Endothelial cell (in vitro differentiated cells): ENCODE measurements at regions not wholly inside any gene's neighbourhood (a gene's known extent, or its start where the extent isn't known, plus 50 kb on each side); places are given as distances from the start of the nearest gene placed in this dataset.

Experiments
- DNase-seq: peaks from one replicate; pipeline ENCODE4 v3.0.0; 2021; ENCODE audit warnings: low spot score
- H3K27ac Mint-ChIP-seq: one replicate; pipeline ENCODE4 v1.8.0; 2021; ENCODE audit warnings: mixed read lengths, inconsistent platforms; ENCODE audit not compliant: unreplicated experiment
- H3K27me3 Mint-ChIP-seq: one replicate; pipeline ENCODE4 v1.8.0; 2021; ENCODE audit warnings: mild to moderate bottlenecking, moderate library complexity, mixed read lengths, inconsistent platforms; ENCODE audit not compliant: unreplicated experiment
- H3K36me3 Mint-ChIP-seq: one replicate; pipeline ENCODE4 v1.8.0; 2021; ENCODE audit warnings: mild to moderate bottlenecking, low read depth, mixed read lengths, inconsistent platforms; ENCODE audit not compliant: unreplicated experiment
- H3K4me1 Mint-ChIP-seq: one replicate; pipeline ENCODE4 v1.8.0; 2021; ENCODE audit warnings: mild to moderate bottlenecking, mixed read lengths, inconsistent platforms; ENCODE audit not compliant: unreplicated experiment
- H3K4me3 Mint-ChIP-seq: one replicate; pipeline ENCODE4 v1.8.0; 2021; ENCODE audit warnings: mild to moderate bottlenecking, mixed read lengths, inconsistent platforms; ENCODE audit not compliant: unreplicated experiment
- H3K9me3 Mint-ChIP-seq: one replicate; pipeline ENCODE4 v1.8.0; 2021; ENCODE audit warnings: mixed read lengths, inconsistent platforms; ENCODE audit not compliant: unreplicated experiment
- CTCF ChIP-seq: fragments of 200-600 bp; sonication (generic); IDR thresholded peaks from one replicate; pipeline ENCODE4 v1.5.0; 2021; ENCODE audit warnings: antibody characterized with exemption; ENCODE audit not compliant: unreplicated experiment

GRCh38 chr1:187948170-187948794 lies 1119.5 kb downstream of the PLA2G4A start:
- no peak for DNase-seq
- H3K27me3 Mint-ChIP-seq = no peaks in the 10 kb centered on the region
- peaks cover 7% of the 10 kb centered on the region for H3K36me3 Mint-ChIP-seq
- no peaks in the 10 kb centered on the region for H3K4me1 Mint-ChIP-seq
- H3K9me3 Mint-ChIP-seq = peaks cover 7% of the 10 kb centered on the region
- TF ChIP-seq CTCF = no peak
- H3K4me3 Mint-ChIP-seq = no peak overlapping the region
- H3K27ac Mint-ChIP-seq = no peak overlapping the region

- peaks cover 7% of the 10 kb centered on the region for H3K36me3 Mint-ChIP-seq
These were observed 1120.8 kb downstream of the PLA2G4A start for GRCh38 chr1:187949567-187949966.

GRCh38 chr1:187951817-187952216 lies 1123.1 kb downstream of the PLA2G4A start:
- no peak for DNase-seq
- Mint-ChIP-seq H3K36me3 (peaks cover 4% of the 10 kb centered on the region), H3K27ac (no peak overlapping the region), H3K9me3 (peaks cover 7% of the 10 kb centered on the region), H3K4me3 (no peak overlapping the region), H3K27me3 (no peaks in the 10 kb centered on the region), H3K4me1 (no peaks in the 10 kb centered on the region)
- no peak for TF ChIP-seq CTCF

More at GRCh38 chr1:187949567-187949966, 1120.8 kb downstream of the PLA2G4A start:
- TF ChIP-seq CTCF = no peak
- Mint-ChIP-seq H3K9me3 (peaks cover 7% of the 10 kb centered on the region), H3K4me3 (no peak overlapping the region), H3K27ac (no peak overlapping the region), H3K27me3 (no peaks in the 10 kb centered on the region), H3K4me1 (no peaks in the 10 kb centered on the region)
- DNase-seq = no peak

GRCh38 chr1:187952446-187952845 lies 1123.7 kb downstream of the PLA2G4A start:
- TF ChIP-seq CTCF = no peak
- Mint-ChIP-seq H3K9me3 (peaks cover 7% of the 10 kb centered on the region), H3K27me3 (no peaks in the 10 kb centered on the region), H3K36me3 (no peaks in the 10 kb centered on the region), H3K4me1 (no peaks in the 10 kb centered on the region), H3K27ac (no peak overlapping the region), H3K4me3 (no peak overlapping the region)
- no peak for DNase-seq

GRCh38 chr1:187956975-187957374 lies 1128.2 kb downstream of the PLA2G4A start:
- H3K36me3 Mint-ChIP-seq = no peaks in the 10 kb centered on the region

More at GRCh38 chr1:187956975-187957374, 1128.2 kb downstream of the PLA2G4A start:
- no peak for TF ChIP-seq CTCF
- H3K4me3 Mint-ChIP-seq = no peak overlapping the region
- no peaks in the 10 kb centered on the region for H3K27me3 Mint-ChIP-seq
- no peak for DNase-seq
- no peak overlapping the region for H3K27ac Mint-ChIP-seq
- H3K9me3 Mint-ChIP-seq = peaks cover 4% of the 10 kb centered on the region
- H3K4me1 Mint-ChIP-seq = no peaks in the 10 kb centered on the region
